A673 (cell line): ENCODE measurements at regions not wholly inside any gene's neighbourhood (a gene's known extent, or its start where the extent isn't known, plus 50 kb on each side); places are given as distances from the start of the nearest gene placed in this dataset.

Experiments
- BruUV-seq: library from RNA; stranded (reverse); fragments of 400-500 nt; replicated peaks from 2 replicates; lab custom pipeline; 2021; lab: Mats Ljungman, UMichigan
- CTCF ChIA-PET: fragments of 300-600 bp; sonication (Branson Sonifier 250); formaldehyde crosslinking; loops from one replicate; lab custom pipeline; 2022; ENCODE audit warnings: antibody characterized with exemption; lab: Charles Lee
- POLR2A ChIA-PET: fragments of 300-600 bp; sonication (Branson Sonifier 250); formaldehyde crosslinking; loops from one replicate; lab custom pipeline; 2022; ENCODE audit warnings: antibody characterized with exemption; ENCODE audit not compliant: low non-redundant PET; lab: Charles Lee
- DNase-seq: peaks from one replicate; pipeline ENCODE4 v3.0.0-alpha.2; 2015; ENCODE audit warnings: low spot score
- H3K27ac ChIP-seq: fragments of 200-600 bp; sonication (generic); 2 replicates; pipeline ENCODE4 v1.5.1; 2016; ENCODE audit warnings: mixed run types, low read depth, mild to moderate bottlenecking, mixed read lengths, antibody characterized with exemption, low read length; ENCODE audit not compliant: poor library complexity, severe bottlenecking
- H3K27me3 ChIP-seq: fragments of 200-600 bp; sonication (generic); replicated peaks from 2 replicates; pipeline ENCODE4 v1.6.1; 2017; ENCODE audit warnings: mixed run types, low read depth, mild to moderate bottlenecking, mixed read lengths, antibody characterized with exemption, low read length; ENCODE audit not compliant: insufficient read depth, poor library complexity
- H3K36me3 ChIP-seq: fragments of 200-600 bp; sonication (generic); 2 replicates; pipeline ENCODE4 v1.6.1; 2016; ENCODE audit warnings: mixed run types, mild to moderate bottlenecking, mixed read lengths, antibody characterized with exemption, low read length; ENCODE audit not compliant: insufficient read depth, poor library complexity, severe bottlenecking
- H3K4me1 ChIP-seq: fragments of 200-600 bp; sonication (generic); 2 replicates; pipeline ENCODE4 v1.6.1; 2017; ENCODE audit warnings: mixed run types, mild to moderate bottlenecking, mixed read lengths, antibody characterized with exemption, low read length; ENCODE audit not compliant: insufficient read depth, poor library complexity, severe bottlenecking
- H3K4me3 ChIP-seq: fragments of 200-600 bp; sonication (generic); 2 replicates; pipeline ENCODE4 v1.5.1; 2016; ENCODE audit warnings: low read depth, mixed run types, mild to moderate bottlenecking, mixed read lengths, low read length; ENCODE audit not compliant: poor library complexity, severe bottlenecking
- H3K9me3 ChIP-seq: fragments of 200-600 bp; sonication (generic); 2 replicates; pipeline ENCODE4 v1.6.1; 2016; ENCODE audit warnings: mixed run types, low read depth, mild to moderate bottlenecking, mixed read lengths, antibody characterized with exemption, low read length; ENCODE audit not compliant: poor library complexity, severe bottlenecking
- CTCF ChIP-seq: fragments of 300-800, 200-600 bp; sonication (generic); conservative IDR thresholded peaks from 2 replicates; pipeline ENCODE4 v1.5.1; 2017; ENCODE audit warnings: low read depth, mild to moderate bottlenecking, antibody characterized with exemption, low read length, moderate library complexity, mixed read lengths
- EZH2 ChIP-seq: fragments of 200-600 bp; sonication (generic); IDR thresholded peaks from 2 replicates; pipeline ENCODE4 v1.6.1; 2017; ENCODE audit warnings: borderline replicate concordance, low read depth, mild to moderate bottlenecking, mixed read lengths, antibody characterized with exemption, low read length; ENCODE audit not compliant: poor library complexity, severe bottlenecking
- intact Hi-C: fragments of 100-400 bp; cut with micrococcal nuclease; formaldehyde crosslinking; loops from one replicate; pipeline ENCODE4 v1.10.0; 2022; ENCODE audit not compliant: unreplicated experiment

GRCh38 chr10:4303045-4303444, 518.0 kb upstream of the KLF6 start:
- TF ChIP-seq CTCF: no peak
- no peak for TF ChIP-seq EZH2
- DNase-seq: no peak
- intact Hi-C loops: no loop called here
- H3K9me3 ChIP-seq: no peaks in the 10 kb centered on the region
- peaks cover 20% of the 10 kb centered on the region for H3K27me3 ChIP-seq
- ChIA-PET POLR2A (no interaction called here), CTCF (no interaction called here)
- H3K27ac ChIP-seq: no peak overlapping the region
- no peaks in the 10 kb centered on the region for H3K36me3 ChIP-seq
- no TSS peak for BruUV-seq
- H3K4me1 ChIP-seq: no peaks in the 10 kb centered on the region
- no peak overlapping the region for H3K4me3 ChIP-seq

GRCh38 chr10:4301291-4302045, 516.5 kb upstream of the KLF6 start:
- no peak for TF ChIP-seq EZH2
- no peak for TF ChIP-seq CTCF
- intact Hi-C loops: no loop called here
- no peaks in the 10 kb centered on the region for H3K9me3 ChIP-seq
- no peak for DNase-seq
- no TSS peak for BruUV-seq
- no peak overlapping the region for H3K27ac ChIP-seq
- no peaks in the 10 kb centered on the region for H3K4me1 ChIP-seq
- CTCF ChIA-PET: interaction anchor here (0.6 kb wide), 1 partner anchor 214 kb away, joined by 3 read pairs; no protein-coding TSS in a partner anchor
- H3K4me3 ChIP-seq: no peak overlapping the region
- H3K36me3 ChIP-seq: no peaks in the 10 kb centered on the region
- H3K27me3 ChIP-seq: peaks cover 19% of the 10 kb centered on the region
- POLR2A ChIA-PET: interaction anchor here (0.6 kb wide), 1 partner anchor 16 kb away, joined by 3 read pairs; no protein-coding TSS in a partner anchor

GRCh38 chr10:4296161-4296560, 511.2 kb upstream of the KLF6 start:
- TF ChIP-seq EZH2: no peak
- TF ChIP-seq CTCF: no peak
- DNase-seq: no peak
- Histone ChIP-seq H3K4me1 (no peaks in the 10 kb centered on the region), H3K9me3 (no peaks in the 10 kb centered on the region), H3K36me3 (no peaks in the 10 kb centered on the region), H3K27me3 (peaks cover 12% of the 10 kb centered on the region), H3K27ac (no peak overlapping the region), H3K4me3 (no peak overlapping the region)
- BruUV-seq: no TSS peak
- ChIA-PET POLR2A (no interaction called here), CTCF (no interaction called here)
- intact Hi-C loops: no loop called here
